DND-41 (cell line): ENCODE measurements at regions not wholly inside any gene's neighbourhood (a gene's known extent, or its start where the extent isn't known, plus 50 kb on each side); places are given as distances from the start of the nearest gene placed in this dataset.

ENCODE experiments used
- ATAC-seq: fragments of 200-7000 bp; cut with Tn5 transposase; 3 replicates; pipeline ENCODE4 v1.9.1; 2021; ENCODE audit warnings: low read depth; ENCODE audit not compliant: insufficient read depth
- DNase-seq: peaks from one replicate; pipeline ENCODE4 v3.0.0-alpha.2; 2020
- H2AFZ ChIP-seq: 2 replicates; pipeline ENCODE4 v1.6.0; 2012; ENCODE audit warnings: low read depth, low read length
- H3K27ac ChIP-seq: 2 replicates; pipeline ENCODE4 v1.5.1; 2012; ENCODE audit warnings: low read length, inconsistent platforms
- H3K27me3 ChIP-seq: fragments of 200-600 bp; sonication (generic); 2 replicates; pipeline ENCODE4 v1.6.0; 2012; ENCODE audit warnings: low read length, mild to moderate bottlenecking, inconsistent platforms; ENCODE audit not compliant: insufficient read depth, poor library complexity
- H3K36me3 ChIP-seq: 2 replicates; pipeline ENCODE4 v1.5.1; 2012; ENCODE audit warnings: low read length, inconsistent platforms; ENCODE audit not compliant: insufficient read depth
- H3K4me1 ChIP-seq: 2 replicates; pipeline ENCODE4 v1.5.1; 2012; ENCODE audit warnings: mild to moderate bottlenecking, low read length; ENCODE audit not compliant: insufficient read depth
- H3K4me2 ChIP-seq: 2 replicates; pipeline ENCODE4 v1.6.0; 2012; ENCODE audit warnings: mild to moderate bottlenecking, moderate library complexity, low read length, inconsistent platforms; ENCODE audit not compliant: insufficient read depth
- H3K4me3 ChIP-seq, 2 experiments: fragments of 200-600 bp in 1 of 2; shearing (Covaris generic) in 1 of 2; 2 replicates each; pipeline ENCODE4 v1.5.1; 2012 to 2016; ENCODE audit warnings: inconsistent platforms in 2 of 2, low read length in 2 of 2, mild to moderate bottlenecking in 2 of 2, low read depth in 1 of 2, moderate library complexity in 1 of 2
- H3K79me2 ChIP-seq: 2 replicates; pipeline ENCODE4 v1.6.0; 2012; ENCODE audit warnings: low read length, inconsistent platforms; ENCODE audit not compliant: insufficient read depth
- H3K9ac ChIP-seq: 2 replicates; pipeline ENCODE4 v1.6.0; 2012; ENCODE audit warnings: low read depth, mild to moderate bottlenecking, inconsistent platforms, low read length, moderate library complexity
- H3K9me3 ChIP-seq: 2 replicates; pipeline ENCODE4 v1.5.1; 2012; ENCODE audit warnings: low read length, moderate library complexity, mild to moderate bottlenecking, inconsistent platforms; ENCODE audit not compliant: insufficient read depth, severe bottlenecking
- H4K20me1 ChIP-seq: 2 replicates; pipeline ENCODE4 v1.6.0; 2012; ENCODE audit warnings: low read length; ENCODE audit not compliant: insufficient read depth
- EZH2 ChIP-seq: IDR thresholded peaks from 3 replicates; pipeline ENCODE4 v1.6.1; 2012; ENCODE audit warnings: borderline replicate concordance, low read depth, mild to moderate bottlenecking, moderate library complexity, low read length, inconsistent platforms; ENCODE audit not compliant: severe bottlenecking
- TF ChIP-seq, protein P1 (sequence below): IDR thresholded peaks from 2 replicates; pipeline ENCODE4 v1.5.1; 2012; ENCODE audit warnings: borderline replicate concordance, low read length, moderate library complexity, mild to moderate bottlenecking; ENCODE audit not compliant: poor library complexity, severe bottlenecking; ENCODE audit errors: extremely low read depth

DNA sequence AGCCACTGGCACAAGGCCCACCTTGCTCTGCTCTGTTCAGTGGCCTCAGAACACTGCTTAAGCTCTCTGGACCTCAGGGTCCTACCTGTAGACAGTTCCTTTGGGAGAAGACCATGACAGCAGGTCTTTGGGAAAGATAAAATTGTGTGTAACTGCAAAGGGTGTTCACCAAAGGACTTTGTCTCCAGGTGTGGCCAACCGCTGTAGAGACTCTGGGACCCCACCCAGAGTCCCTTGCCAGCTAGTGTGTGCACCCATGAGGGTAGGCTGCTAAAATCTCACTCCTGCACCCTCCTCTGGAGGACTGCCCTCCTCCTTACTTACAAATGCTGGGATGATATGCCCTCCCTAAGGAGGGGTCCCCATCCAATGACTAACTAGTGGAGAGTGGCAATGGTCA lies 211.2 kb downstream of the TSHZ3 start:
- ATAC-seq: no peak

DNA sequence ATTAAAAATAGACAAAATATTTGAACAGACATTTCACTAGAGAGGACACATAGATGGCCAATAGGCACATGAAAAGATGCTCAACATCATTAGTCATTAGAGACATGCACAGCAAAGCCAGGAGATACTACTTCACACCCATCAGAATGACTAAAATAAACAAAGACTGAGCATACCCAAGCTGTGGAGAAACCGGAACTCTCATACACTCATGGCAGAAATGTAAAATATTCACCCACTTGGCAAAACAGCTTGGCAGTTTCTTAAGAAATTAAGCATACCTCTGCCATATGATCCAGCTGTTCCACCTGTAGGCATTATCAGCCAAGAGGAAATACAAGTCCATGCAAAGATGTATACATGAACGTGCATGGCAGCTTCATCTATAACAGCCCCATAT lies 213.4 kb downstream of the TSHZ3 start:
- no peaks in the 10 kb centered on the region for H3K36me3 ChIP-seq
- no peak for ATAC-seq
- no peaks in the 10 kb centered on the region for H4K20me1 ChIP-seq
- H2AFZ ChIP-seq: no peak overlapping the region
- no peaks in the 10 kb centered on the region for H3K79me2 ChIP-seq
- H3K4me1 ChIP-seq: no peaks in the 10 kb centered on the region
- DNase-seq: no peak
- no peak overlapping the region for H3K4me2 ChIP-seq
- H3K9ac ChIP-seq: no peak overlapping the region
- no peaks in the 10 kb centered on the region for H3K27me3 ChIP-seq
- no peaks in the 10 kb centered on the region for H3K9me3 ChIP-seq
- H3K4me3 ChIP-seq: no peak overlapping the region
- H3K27ac ChIP-seq: no peak overlapping the region
- no peak for TF ChIP-seq EZH2
- TF ChIP-seq, protein P1, sequence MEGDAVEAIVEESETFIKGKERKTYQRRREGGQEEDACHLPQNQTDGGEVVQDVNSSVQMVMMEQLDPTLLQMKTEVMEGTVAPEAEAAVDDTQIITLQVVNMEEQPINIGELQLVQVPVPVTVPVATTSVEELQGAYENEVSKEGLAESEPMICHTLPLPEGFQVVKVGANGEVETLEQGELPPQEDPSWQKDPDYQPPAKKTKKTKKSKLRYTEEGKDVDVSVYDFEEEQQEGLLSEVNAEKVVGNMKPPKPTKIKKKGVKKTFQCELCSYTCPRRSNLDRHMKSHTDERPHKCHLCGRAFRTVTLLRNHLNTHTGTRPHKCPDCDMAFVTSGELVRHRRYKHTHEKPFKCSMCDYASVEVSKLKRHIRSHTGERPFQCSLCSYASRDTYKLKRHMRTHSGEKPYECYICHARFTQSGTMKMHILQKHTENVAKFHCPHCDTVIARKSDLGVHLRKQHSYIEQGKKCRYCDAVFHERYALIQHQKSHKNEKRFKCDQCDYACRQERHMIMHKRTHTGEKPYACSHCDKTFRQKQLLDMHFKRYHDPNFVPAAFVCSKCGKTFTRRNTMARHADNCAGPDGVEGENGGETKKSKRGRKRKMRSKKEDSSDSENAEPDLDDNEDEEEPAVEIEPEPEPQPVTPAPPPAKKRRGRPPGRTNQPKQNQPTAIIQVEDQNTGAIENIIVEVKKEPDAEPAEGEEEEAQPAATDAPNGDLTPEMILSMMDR: no peak

More for the DNA sequence above, 211.2 kb downstream of the TSHZ3 start:
- no peak overlapping the region for H2AFZ ChIP-seq
- no peaks in the 10 kb centered on the region for H3K79me2 ChIP-seq
- H3K9ac ChIP-seq: no peak overlapping the region
- H3K4me3 ChIP-seq: no peak overlapping the region
- no peaks in the 10 kb centered on the region for H3K9me3 ChIP-seq
- TF ChIP-seq EZH2: no peak
- TF ChIP-seq, protein P1: no peak
- H3K27ac ChIP-seq: no peak overlapping the region
- no peaks in the 10 kb centered on the region for H3K4me1 ChIP-seq
- no peak for DNase-seq
- H3K4me2 ChIP-seq: no peak overlapping the region
- no peaks in the 10 kb centered on the region for H4K20me1 ChIP-seq
- H3K36me3 ChIP-seq: no peaks in the 10 kb centered on the region
- H3K27me3 ChIP-seq: no peaks in the 10 kb centered on the region

DNA sequence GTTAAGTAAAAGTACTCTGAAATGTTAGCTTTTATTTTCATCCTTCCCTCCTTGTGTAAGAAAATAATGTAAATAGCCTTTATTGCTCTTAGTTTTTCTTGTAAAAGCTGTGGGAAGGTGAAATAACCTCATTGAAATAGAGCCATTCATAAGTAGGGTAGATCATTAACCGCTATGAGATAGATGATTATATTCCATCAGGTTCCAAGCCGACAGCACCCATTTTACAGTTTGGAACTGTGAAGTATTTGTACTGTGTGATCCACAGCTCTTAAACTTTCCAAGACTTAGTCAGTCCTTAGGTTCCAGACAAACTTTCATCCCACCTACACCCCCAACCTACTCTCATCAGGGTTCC lies 216.5 kb downstream of the TSHZ3 start:
- no peak overlapping the region for H3K4me2 ChIP-seq
- H3K9me3 ChIP-seq: peaks cover 4% of the 10 kb centered on the region
- no peaks in the 10 kb centered on the region for H3K4me1 ChIP-seq
- ATAC-seq (no peak), DNase-seq (no peak)
- no peak overlapping the region for H3K4me3 ChIP-seq
- no peak overlapping the region for H3K27ac ChIP-seq
- TF ChIP-seq, protein P1: no peak
- no peak for TF ChIP-seq EZH2
- no peaks in the 10 kb centered on the region for H3K27me3 ChIP-seq
- H2AFZ ChIP-seq: no peak overlapping the region
- no peaks in the 10 kb centered on the region for H3K36me3 ChIP-seq
- H3K9ac ChIP-seq: no peak overlapping the region
- no peaks in the 10 kb centered on the region for H4K20me1 ChIP-seq
- no peaks in the 10 kb centered on the region for H3K79me2 ChIP-seq

DNA sequence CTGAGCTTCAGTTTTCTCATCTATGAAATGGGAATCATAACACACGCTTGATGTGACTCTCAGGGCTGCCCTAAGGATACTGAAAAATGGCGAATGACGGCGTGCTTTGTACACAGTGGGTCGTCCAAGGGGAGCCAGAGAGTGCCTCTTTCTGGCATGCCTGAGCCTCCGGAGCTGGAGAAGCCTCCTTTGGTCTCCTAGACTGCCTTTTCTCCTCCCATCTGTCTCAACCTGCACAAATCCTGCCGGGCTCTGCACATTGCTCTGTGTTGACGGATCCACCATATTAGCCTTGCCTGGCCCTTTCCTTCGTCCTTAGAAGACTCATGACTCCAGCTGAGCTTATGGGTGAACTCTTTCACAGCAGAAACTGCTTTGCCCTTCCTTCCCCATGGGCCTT lies 220.9 kb downstream of the TSHZ3 start:
- Histone ChIP-seq H3K27me3 (no peaks in the 10 kb centered on the region), H3K36me3 (no peaks in the 10 kb centered on the region), H3K27ac (no peak overlapping the region), H3K4me3 (no peak overlapping the region), H3K79me2 (no peaks in the 10 kb centered on the region), H3K4me1 (no peaks in the 10 kb centered on the region), H2AFZ (no peak overlapping the region), H4K20me1 (no peaks in the 10 kb centered on the region), H3K9me3 (peaks cover 4% of the 10 kb centered on the region), H3K4me2 (no peak overlapping the region), H3K9ac (no peak overlapping the region)
- TF ChIP-seq, protein P1: no peak
- no peak for TF ChIP-seq EZH2
- no peak for DNase-seq
- ATAC-seq: no peak
